Brain microvascular endothelial cell (primary cell): ENCODE measurements at regions not wholly inside any gene's neighbourhood (a gene's known extent, or its start where the extent isn't known, plus 50 kb on each side); places are given as distances from the start of the nearest gene placed in this dataset.
"Not testable (repeated sequence)": the region's sequence is repeated elsewhere in the genome, so short reads cannot be mapped to it uniquely, and the experiment has no call there.

Experiments
- DNase-seq: peaks from one replicate; pipeline ENCODE4 v3.0.0-alpha.2; 2020
- H3K27ac ChIP-seq: fragments of 250-450 bp; sonication (Bioruptor Pico); 2 replicates; pipeline ENCODE4 v1.5.1; 2020; ENCODE audit warnings: mild to moderate bottlenecking, moderate library complexity
- H3K27me3 ChIP-seq: fragments of 250-450 bp; sonication (Bioruptor Pico); replicated peaks from 2 replicates; pipeline ENCODE4 v1.5.1; 2020; ENCODE audit warnings: mild to moderate bottlenecking
- H3K36me3 ChIP-seq: fragments of 250-450 bp; sonication (Bioruptor Pico); replicated peaks from 2 replicates; pipeline ENCODE4 v1.5.1; 2020; ENCODE audit warnings: mild to moderate bottlenecking
- H3K4me3 ChIP-seq: 2 replicates; pipeline ENCODE4 v1.5.1; 2011; ENCODE audit warnings: low read depth, mild to moderate bottlenecking, control low read depth, low read length, moderate library complexity
- CTCF ChIP-seq: IDR thresholded peaks from 2 replicates; pipeline ENCODE4 v1.5.1; 2011; ENCODE audit warnings: low read depth, mild to moderate bottlenecking, moderate library complexity, low read length, control low read depth, inconsistent platforms; ENCODE audit errors: missing control alignments
- in situ Hi-C: cut with HindIII; loops from 2 replicates; pipeline ENCODE4 v1.10.0; 2017; ENCODE audit warnings: low sequenced_read_pairs, low pct_ligation_motif_present

DNA sequence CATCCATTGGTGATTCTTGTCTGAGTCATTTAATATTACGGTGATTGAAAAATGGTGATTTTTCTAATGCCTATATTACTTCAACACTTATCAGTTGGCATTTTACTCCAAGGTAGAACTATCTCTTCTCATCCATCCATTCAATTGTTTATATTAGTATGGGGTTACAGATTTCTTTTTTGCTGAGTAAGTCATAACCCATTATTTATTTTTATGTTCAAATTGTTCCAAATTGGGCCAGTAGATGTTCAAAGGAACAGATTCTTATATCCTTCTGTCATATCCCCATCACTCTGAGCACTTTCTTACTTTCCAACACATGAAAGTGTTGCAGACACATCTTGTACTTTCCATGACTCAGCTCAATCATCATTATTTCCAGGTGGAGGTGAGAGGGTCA, 466.8 kb upstream of the CAMK1G start:
- no peak for TF ChIP-seq CTCF
- Histone ChIP-seq H3K27ac (no peak overlapping the region), H3K36me3 (no peaks in the 10 kb centered on the region), H3K4me3 (no peak overlapping the region), H3K27me3 (no peaks in the 10 kb centered on the region)
- no peak for DNase-seq
- in situ Hi-C loops = no loop called here

GRCh38 chr1:209123601-209124000, 459.9 kb upstream of the CAMK1G start:
- in situ Hi-C loops = no loop called here
- Histone ChIP-seq H3K36me3 (no peaks in the 10 kb centered on the region), H3K4me3 (no peak overlapping the region), H3K27ac (no peak overlapping the region), H3K27me3 (no peaks in the 10 kb centered on the region)
- DNase-seq = no peak
- TF ChIP-seq CTCF = no peak

DNA sequence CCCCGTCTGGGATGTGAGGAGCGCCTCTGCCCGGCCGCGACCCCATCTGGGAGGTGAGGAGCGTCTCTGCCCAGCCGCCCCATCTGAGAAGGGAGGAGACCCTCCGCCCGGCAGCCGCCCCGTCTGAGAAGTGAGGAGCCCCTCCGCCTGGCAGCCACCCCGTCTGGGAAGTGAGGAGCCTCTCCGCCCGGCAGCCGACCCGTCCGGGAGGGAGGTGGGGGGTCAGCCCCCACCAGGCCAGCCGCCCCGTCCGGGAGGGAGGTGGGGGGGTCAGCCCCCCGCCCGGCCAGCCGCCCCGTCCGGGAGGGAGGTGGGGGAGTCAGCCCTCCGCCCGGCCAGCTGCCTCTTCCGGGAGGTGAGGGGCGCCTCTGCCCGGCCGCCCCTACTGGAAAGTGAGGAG, 454.4 kb upstream of the CAMK1G start:
- H3K4me3 ChIP-seq, DNase-seq, in situ Hi-C loops, H3K36me3 ChIP-seq, H3K27ac ChIP-seq, H3K27me3 ChIP-seq: not testable (repeated sequence)

DNA sequence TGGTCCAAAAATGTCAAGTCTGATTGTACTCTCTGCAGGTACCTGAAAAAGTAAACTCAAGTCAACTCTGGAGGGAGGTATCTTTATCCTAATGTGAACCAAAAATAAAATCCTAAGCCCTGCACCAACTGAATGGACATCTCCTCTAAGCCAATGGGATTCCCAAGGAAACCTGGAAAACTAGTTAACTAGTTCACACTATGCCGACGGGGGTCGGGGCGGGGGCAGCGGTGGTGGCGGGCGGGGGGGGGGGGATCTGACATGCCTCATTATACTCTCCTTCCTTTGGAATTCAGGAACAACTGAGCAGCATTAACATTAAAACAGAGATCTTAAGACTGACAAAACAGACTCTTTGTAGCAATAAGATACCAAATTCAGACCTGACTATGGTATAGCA, 452.6 kb upstream of the CAMK1G start:
- in situ Hi-C loops = no loop called here
- Histone ChIP-seq H3K27ac (no peak overlapping the region), H3K36me3 (no peaks in the 10 kb centered on the region), H3K27me3 (no peaks in the 10 kb centered on the region), H3K4me3 (no peak overlapping the region)
- DNase-seq = no peak
- TF ChIP-seq CTCF = no peak

GRCh38 chr1:209132736-209133467, 450.6 kb upstream of the CAMK1G start:
- H3K36me3 ChIP-seq = no peaks in the 10 kb centered on the region
- DNase-seq = no peak
- no peak for TF ChIP-seq CTCF
- H3K27me3 ChIP-seq = no peaks in the 10 kb centered on the region
- in situ Hi-C loops = no loop called here
- no peak overlapping the region for H3K27ac ChIP-seq
- no peak overlapping the region for H3K4me3 ChIP-seq

DNA sequence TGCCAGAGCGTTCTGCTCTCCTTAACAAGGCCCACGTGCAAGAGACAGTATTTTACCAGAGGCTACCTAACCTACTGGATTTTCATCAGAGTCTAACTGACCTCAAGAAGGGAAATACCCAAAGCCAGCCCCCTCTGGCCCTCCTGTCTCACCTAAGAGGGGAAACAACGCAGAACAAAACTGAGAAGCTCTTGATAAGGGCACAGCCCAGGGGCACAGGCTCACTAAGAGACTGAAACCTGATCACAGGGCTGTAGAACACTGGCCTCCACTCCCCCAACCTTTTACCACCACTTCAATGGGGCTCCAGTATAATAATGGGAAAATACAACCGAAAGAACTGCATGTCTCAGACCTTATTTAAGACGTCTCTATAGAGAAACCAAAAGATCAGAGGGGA, 449.5 kb upstream of the CAMK1G start:
- Histone ChIP-seq H3K4me3 (no peak overlapping the region), H3K27me3 (no peaks in the 10 kb centered on the region), H3K36me3 (no peaks in the 10 kb centered on the region), H3K27ac (no peak overlapping the region)
- DNase-seq = no peak
- in situ Hi-C loops = no loop called here
- no peak for TF ChIP-seq CTCF
